Peyer's patch (tissue), 4 donors: ENCODE measurements at regions not wholly inside any gene's neighbourhood (a gene's known extent, or its start where the extent isn't known, plus 50 kb on each side); places are given as distances from the start of the nearest gene placed in this dataset.

Source experiments
- CTCF ChIP-seq, 6 experiments: fragments of 450-650 bp in 4 of 6; fragments of 200-600 bp in 2 of 6; sonication (generic) in 1 of 6; IDR thresholded peaks; one replicate each; pipeline ENCODE4 v1.5.1; 2017 to 2019; ENCODE audit warnings: antibody characterized with exemption in 6 of 6, mild to moderate bottlenecking in 3 of 6, moderate library complexity in 1 of 6
- POLR2A ChIP-seq, 2 donors: fragments of 450-650 bp; IDR thresholded peaks; one replicate each; pipeline ENCODE4 v1.5.1; 2017; ENCODE audit warnings: antibody characterized with exemption in 2 of 2, mild to moderate bottlenecking in 2 of 2, moderate library complexity in 2 of 2

- TF ChIP-seq POLR2A (IDR thresholded peaks at IDR 0.05) (no peak), CTCF (IDR thresholded peaks at IDR 0.05) (no peak)
These were observed 129.7 kb upstream of the TPM1 start for GRCh38 chr15:62912808-62913207.
